ENCODE measurements at regions not wholly inside any gene's neighbourhood (a gene's known extent, or its start where the extent isn't known, plus 50 kb on each side); places are given as distances from the start of the nearest gene placed in this dataset.

DNA sequence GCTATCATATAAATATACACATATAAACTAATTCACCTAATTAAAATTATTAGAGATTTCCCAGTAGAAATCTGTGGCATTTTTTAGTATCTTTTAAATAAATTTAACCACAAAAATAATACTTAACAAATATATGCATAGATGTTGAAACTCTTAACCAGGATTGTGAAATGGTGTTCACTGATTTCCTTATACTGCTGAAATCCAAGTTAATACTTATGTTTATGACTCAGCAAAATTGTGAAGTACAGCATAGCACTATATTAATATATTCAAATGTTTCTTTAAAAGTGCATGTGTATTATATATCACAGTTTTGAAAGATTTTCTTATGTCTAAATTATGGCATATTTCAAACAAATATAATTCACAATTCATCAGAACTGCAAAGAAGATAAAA is 328.2 kb upstream of the MANEA start:
- no peaks in the 10 kb centered on the region for H3K79me2 ChIP-seq (ENCODE audit: low read length)
- peak; percentile 91 for DNase-seq
- H3K9me2 ChIP-seq (replicated peaks; ENCODE audit: insufficient read depth, low read length) = no peaks in the 10 kb centered on the region
- H3K9me3 ChIP-seq (ENCODE audit: low read length) = no peaks in the 10 kb centered on the region
- peak overlapping the region; percentile 99 for H3K27ac ChIP-seq (ENCODE audit: low read length)
- H3K4me2 ChIP-seq (ENCODE audit: low read depth, low read length, poor library complexity, severe bottlenecking) = peak overlapping the region; percentile 70
- no peaks in the 10 kb centered on the region for H3K27me3 ChIP-seq (ENCODE audit: low read length)
- H3K9ac ChIP-seq (ENCODE audit: low read length) = peak overlapping the region; percentile 66
- H3K4me1 ChIP-seq (ENCODE audit: low read length) = peaks cover 85% of the 10 kb centered on the region
- H3K4me3 ChIP-seq (ENCODE audit: low read length) = 0 out of 2 replicates have a peak overlapping the region, but pooled peaks have one; percentile 30
- H3K36me3 ChIP-seq (ENCODE audit: insufficient read depth, low read length) = no peaks in the 10 kb centered on the region
- no peak overlapping the region for H2AFZ ChIP-seq (ENCODE audit: low read length)
- no peaks in the 10 kb centered on the region for H4K20me1 ChIP-seq (ENCODE audit: insufficient read depth, low read depth, low read length)

DNA sequence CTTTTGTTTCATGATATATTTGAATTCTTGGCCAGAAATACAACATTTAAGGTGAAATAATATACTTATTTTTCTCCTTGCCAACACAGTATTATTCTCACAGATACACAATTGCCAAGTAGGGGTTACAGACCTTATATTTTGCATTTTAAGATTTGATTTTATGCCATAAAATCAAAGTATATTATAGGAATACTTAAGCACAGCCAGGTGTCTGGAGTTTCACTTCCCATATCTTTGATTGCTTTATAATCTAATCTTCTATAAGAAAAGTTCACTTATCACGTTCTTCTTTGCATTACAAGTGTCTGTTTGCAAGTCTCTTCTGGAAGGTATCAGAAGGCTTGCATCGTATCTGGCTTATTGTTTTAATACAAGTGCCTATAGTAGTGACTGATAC is 327.7 kb upstream of the MANEA start:
- H3K36me3 ChIP-seq (ENCODE audit: insufficient read depth, low read length) = no peaks in the 10 kb centered on the region
- no peaks in the 10 kb centered on the region for H3K27me3 ChIP-seq (ENCODE audit: low read length)
- peak overlapping the region; percentile 69 for H3K9ac ChIP-seq (ENCODE audit: low read length)
- no peaks in the 10 kb centered on the region for H3K9me3 ChIP-seq (ENCODE audit: low read length)
- H2AFZ ChIP-seq (ENCODE audit: low read length) = no peak overlapping the region
- H3K9me2 ChIP-seq (replicated peaks; ENCODE audit: insufficient read depth, low read length) = no peaks in the 10 kb centered on the region
- DNase-seq = peak; percentile 95
- H3K27ac ChIP-seq (ENCODE audit: low read length) = peak overlapping the region; percentile 99
- H3K4me1 ChIP-seq (ENCODE audit: low read length) = peaks cover 83% of the 10 kb centered on the region
- H3K4me2 ChIP-seq (ENCODE audit: low read depth, low read length, poor library complexity, severe bottlenecking) = peak overlapping the region; percentile 70
- no peaks in the 10 kb centered on the region for H3K79me2 ChIP-seq (ENCODE audit: low read length)
- H3K4me3 ChIP-seq (ENCODE audit: low read length) = peak overlapping the region; percentile 35
- no peaks in the 10 kb centered on the region for H4K20me1 ChIP-seq (ENCODE audit: insufficient read depth, low read depth, low read length)

DNA sequence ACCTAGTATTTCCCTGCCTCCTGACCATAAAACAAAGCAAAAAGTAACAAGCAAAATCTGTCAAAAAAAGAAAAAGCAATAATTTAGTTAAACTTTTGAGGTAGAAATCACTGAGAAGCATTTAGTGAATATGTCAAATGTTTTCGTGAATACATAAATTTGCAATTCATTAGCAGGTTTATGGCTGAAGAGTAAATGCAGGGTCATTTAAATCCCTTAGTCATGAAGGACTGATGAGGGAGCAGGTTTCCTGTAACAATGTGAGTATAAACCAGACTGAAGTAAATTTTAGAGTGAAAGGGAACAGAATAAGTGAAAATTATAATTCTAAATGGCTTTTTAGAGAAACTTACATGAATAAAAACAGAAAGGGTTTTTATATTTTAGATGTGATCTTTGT is 313.5 kb upstream of the MANEA start:
- Histone ChIP-seq H3K4me3 (ENCODE audit: low read length) (no peak overlapping the region), H3K4me1 (ENCODE audit: low read length) (peaks cover 81% of the 10 kb centered on the region), H3K9me2 (replicated peaks; ENCODE audit: insufficient read depth, low read length) (no peaks in the 10 kb centered on the region), H3K4me2 (ENCODE audit: low read depth, low read length, poor library complexity, severe bottlenecking) (peak overlapping the region; percentile 48), H3K27ac (ENCODE audit: low read length) (peak overlapping the region; percentile 88), H3K9me3 (ENCODE audit: low read length) (no peaks in the 10 kb centered on the region; the same call in 1 of the 2 replicates), H3K79me2 (ENCODE audit: low read length) (no peaks in the 10 kb centered on the region), H3K36me3 (ENCODE audit: insufficient read depth, low read length) (peaks cover 7% of the 10 kb centered on the region; the same call in 1 of the 2 replicates), H3K27me3 (ENCODE audit: low read length) (no peaks in the 10 kb centered on the region), H2AFZ (ENCODE audit: low read length) (no peak overlapping the region), H4K20me1 (ENCODE audit: insufficient read depth, low read depth, low read length) (no peaks in the 10 kb centered on the region), H3K9ac (ENCODE audit: low read length) (no peak overlapping the region)
- DNase-seq = no peak

DNA sequence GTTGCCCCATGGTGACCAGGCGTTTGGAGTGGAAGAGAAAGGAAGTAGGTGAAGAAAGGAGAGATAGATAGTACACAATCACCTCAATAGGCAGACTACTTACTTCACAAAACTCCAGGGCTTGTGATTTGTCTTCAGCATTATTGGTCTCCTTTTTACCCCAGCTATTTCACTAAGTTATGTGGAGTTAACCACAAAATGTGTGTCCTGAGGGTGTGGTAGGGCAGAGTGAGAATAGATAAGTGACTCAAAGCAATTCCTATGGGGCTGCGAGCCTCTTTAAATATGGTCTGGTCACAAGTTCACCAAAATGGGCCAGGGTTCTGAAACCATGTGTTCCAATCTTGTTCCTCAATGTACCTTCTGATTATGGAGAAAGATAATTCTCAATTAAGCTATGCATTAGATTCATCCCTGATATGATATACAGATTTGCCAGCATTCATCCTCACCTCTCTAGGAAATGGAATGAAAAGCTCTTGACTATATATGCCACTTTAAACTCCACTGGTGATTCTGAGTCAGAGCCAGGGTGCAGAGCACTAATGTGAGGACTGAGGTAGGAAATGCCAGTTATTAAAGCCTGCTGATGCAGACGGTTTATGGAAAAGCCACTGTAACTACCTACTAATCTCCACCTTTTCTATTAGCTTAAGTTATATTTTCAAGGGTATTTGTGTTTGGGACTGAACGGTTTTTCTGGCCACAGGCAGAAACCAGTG is 310.6 kb upstream of the MANEA start:
- H3K4me1 ChIP-seq (ENCODE audit: low read length) = peaks cover 67% of the 10 kb centered on the region
- peak; percentile 77 for DNase-seq
- H3K9me3 ChIP-seq (ENCODE audit: low read length) = no peaks in the 10 kb centered on the region
- H3K4me2 ChIP-seq (ENCODE audit: low read depth, low read length, poor library complexity, severe bottlenecking) = peak overlapping the region; percentile 48
- no peaks in the 10 kb centered on the region for H3K36me3 ChIP-seq (ENCODE audit: insufficient read depth, low read length)
- no peaks in the 10 kb centered on the region for H3K79me2 ChIP-seq (ENCODE audit: low read length)
- peak overlapping the region; percentile 88 for H3K27ac ChIP-seq (ENCODE audit: low read length)
- no peaks in the 10 kb centered on the region for H3K27me3 ChIP-seq (ENCODE audit: low read length)
- H3K9me2 ChIP-seq (replicated peaks; ENCODE audit: insufficient read depth, low read length) = no peaks in the 10 kb centered on the region
- peak overlapping the region; percentile 40 for H3K9ac ChIP-seq (ENCODE audit: low read length)
- H3K4me3 ChIP-seq (ENCODE audit: low read length) = peak overlapping the region; percentile 27
- H2AFZ ChIP-seq (ENCODE audit: low read length) = peak overlapping the region; percentile 41; the same call in 1 of the 2 replicates
- H4K20me1 ChIP-seq (ENCODE audit: insufficient read depth, low read depth, low read length) = no peaks in the 10 kb centered on the region

DNA sequence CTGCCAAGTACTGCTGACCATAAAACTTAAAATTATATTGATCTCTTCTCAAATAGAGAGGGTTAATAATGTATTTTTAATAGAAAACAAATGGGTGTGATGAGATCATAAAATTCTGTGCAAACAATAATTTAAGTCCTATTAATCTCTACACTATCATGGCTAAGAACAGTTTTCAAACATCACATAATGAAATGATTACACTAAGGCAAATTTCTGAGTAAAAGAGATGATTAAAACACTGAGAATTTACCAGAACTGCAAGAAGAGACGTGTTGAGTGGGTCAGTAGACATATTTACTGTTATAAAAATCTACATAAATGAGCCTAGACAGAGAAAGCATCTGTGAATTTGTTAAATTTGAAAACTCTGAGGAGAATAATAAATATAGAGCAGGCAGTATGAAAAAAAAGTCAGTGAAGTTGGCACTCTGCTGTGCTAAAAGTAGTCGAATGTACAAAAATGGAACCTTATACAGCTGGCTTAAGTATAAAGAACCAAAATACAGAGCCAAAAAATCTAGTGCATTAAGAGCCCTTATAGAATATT is 302.6 kb upstream of the MANEA start:
- Histone ChIP-seq H3K79me2 (ENCODE audit: low read length) (no peaks in the 10 kb centered on the region), H4K20me1 (ENCODE audit: insufficient read depth, low read depth, low read length) (no peaks in the 10 kb centered on the region)

DNA sequence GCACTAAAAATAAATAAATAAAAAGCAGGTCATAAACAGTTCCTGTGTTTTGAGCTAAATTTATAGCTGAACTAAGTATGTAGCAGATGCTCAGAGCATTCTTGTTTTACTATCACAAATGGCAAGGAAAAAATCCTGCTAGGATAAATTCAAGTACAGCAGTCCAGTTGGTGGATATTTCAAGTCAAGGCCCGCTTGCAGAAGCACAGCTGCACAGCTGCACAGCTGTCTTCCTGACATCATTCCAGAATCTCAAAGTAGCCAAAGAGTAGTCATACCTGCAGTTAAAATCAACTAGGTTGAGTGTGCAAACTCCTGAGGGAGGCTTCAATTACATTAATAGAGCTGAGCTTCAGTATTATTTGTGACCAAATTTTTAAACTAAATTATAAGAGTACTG is 297.7 kb upstream of the MANEA start:
- no peaks in the 10 kb centered on the region for H3K27me3 ChIP-seq (ENCODE audit: low read length)
- H4K20me1 ChIP-seq (ENCODE audit: insufficient read depth, low read depth, low read length) = no peaks in the 10 kb centered on the region
- peaks cover 89% of the 10 kb centered on the region for H3K4me1 ChIP-seq (ENCODE audit: low read length)
- DNase-seq = peak; percentile 90
- H3K9me3 ChIP-seq (ENCODE audit: low read length) = no peaks in the 10 kb centered on the region; the same call in 1 of the 2 replicates
- H3K4me2 ChIP-seq (ENCODE audit: low read depth, low read length, poor library complexity, severe bottlenecking) = peak overlapping the region; percentile 68
- H3K9me2 ChIP-seq (replicated peaks; ENCODE audit: insufficient read depth, low read length) = no peaks in the 10 kb centered on the region
- H2AFZ ChIP-seq (ENCODE audit: low read length) = no peak overlapping the region
- H3K79me2 ChIP-seq (ENCODE audit: low read length) = no peaks in the 10 kb centered on the region
- H3K4me3 ChIP-seq (ENCODE audit: low read length) = peak overlapping the region; percentile 54
- H3K9ac ChIP-seq (ENCODE audit: low read length) = peak overlapping the region; percentile 68
- peaks cover 8% of the 10 kb centered on the region; the same call in 1 of the 2 replicates for H3K36me3 ChIP-seq (ENCODE audit: insufficient read depth, low read length)
- H3K27ac ChIP-seq (ENCODE audit: low read length) = peak overlapping the region; percentile 96

More for the DNA sequence above, 302.6 kb upstream of the MANEA start:
- no peaks in the 10 kb centered on the region for H3K36me3 ChIP-seq (ENCODE audit: insufficient read depth, low read length)
- peak overlapping the region; percentile 7 for H3K4me2 ChIP-seq (ENCODE audit: low read depth, low read length, poor library complexity, severe bottlenecking)
- peak overlapping the region; percentile 36 for H2AFZ ChIP-seq (ENCODE audit: low read length)
- H3K4me1 ChIP-seq (ENCODE audit: low read length) = peaks cover 79% of the 10 kb centered on the region
- no peaks in the 10 kb centered on the region; the same call in 1 of the 2 replicates for H3K9me3 ChIP-seq (ENCODE audit: low read length)
- peak overlapping the region; percentile 96 for H3K27ac ChIP-seq (ENCODE audit: low read length)
- no peak overlapping the region for H3K4me3 ChIP-seq (ENCODE audit: low read length)
- no peak overlapping the region; the same call in 1 of the 2 replicates for H3K9ac ChIP-seq (ENCODE audit: low read length)
- no peaks in the 10 kb centered on the region for H3K27me3 ChIP-seq (ENCODE audit: low read length)
- H3K9me2 ChIP-seq (replicated peaks; ENCODE audit: insufficient read depth, low read length) = no peaks in the 10 kb centered on the region
- DNase-seq = no peak

DNA sequence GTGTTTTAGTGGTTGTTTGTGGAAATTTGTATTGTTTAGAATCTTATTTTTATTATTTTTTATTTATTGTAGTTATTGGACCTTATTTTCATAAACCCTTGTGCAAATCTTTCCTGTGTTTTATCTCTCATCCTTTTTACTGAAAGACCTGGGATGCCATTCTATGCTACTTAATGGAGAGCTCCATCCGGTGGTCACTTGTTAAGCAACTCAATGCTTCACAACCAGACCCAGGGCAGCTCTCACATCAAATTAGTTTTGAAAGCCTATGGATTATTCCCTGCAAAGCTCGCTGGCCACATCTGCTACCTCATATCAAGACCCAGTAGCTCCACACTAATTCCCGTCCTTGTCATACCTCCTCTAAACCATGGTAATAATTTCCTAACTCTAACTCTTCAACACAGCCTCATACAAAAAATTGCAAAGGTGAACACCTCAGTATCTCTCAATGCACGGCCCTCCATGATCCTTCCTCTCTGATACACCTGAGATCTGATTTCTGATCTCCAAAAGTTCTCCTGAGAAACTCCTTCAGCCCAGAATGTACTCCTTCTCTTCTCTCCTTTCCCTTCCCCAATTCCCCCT is 296.6 kb upstream of the MANEA start:
- Histone ChIP-seq H3K9ac (ENCODE audit: low read length) (peak overlapping the region; percentile 61), H4K20me1 (ENCODE audit: insufficient read depth, low read depth, low read length) (no peaks in the 10 kb centered on the region), H3K4me3 (ENCODE audit: low read length) (peak overlapping the region; percentile 34), H3K27me3 (ENCODE audit: low read length) (no peaks in the 10 kb centered on the region), H2AFZ (ENCODE audit: low read length) (peak overlapping the region; percentile 31), H3K27ac (ENCODE audit: low read length) (peak overlapping the region; percentile 96), H3K79me2 (ENCODE audit: low read length) (no peaks in the 10 kb centered on the region), H3K36me3 (ENCODE audit: insufficient read depth, low read length) (peaks cover 8% of the 10 kb centered on the region; the same call in 1 of the 2 replicates), H3K9me2 (replicated peaks; ENCODE audit: insufficient read depth, low read length) (no peaks in the 10 kb centered on the region), H3K9me3 (ENCODE audit: low read length) (no peaks in the 10 kb centered on the region; the same call in 1 of the 2 replicates), H3K4me1 (ENCODE audit: low read length) (peaks cover 90% of the 10 kb centered on the region), H3K4me2 (ENCODE audit: low read depth, low read length, poor library complexity, severe bottlenecking) (peak overlapping the region; percentile 68)
- peak; percentile 89 for DNase-seq

DNA sequence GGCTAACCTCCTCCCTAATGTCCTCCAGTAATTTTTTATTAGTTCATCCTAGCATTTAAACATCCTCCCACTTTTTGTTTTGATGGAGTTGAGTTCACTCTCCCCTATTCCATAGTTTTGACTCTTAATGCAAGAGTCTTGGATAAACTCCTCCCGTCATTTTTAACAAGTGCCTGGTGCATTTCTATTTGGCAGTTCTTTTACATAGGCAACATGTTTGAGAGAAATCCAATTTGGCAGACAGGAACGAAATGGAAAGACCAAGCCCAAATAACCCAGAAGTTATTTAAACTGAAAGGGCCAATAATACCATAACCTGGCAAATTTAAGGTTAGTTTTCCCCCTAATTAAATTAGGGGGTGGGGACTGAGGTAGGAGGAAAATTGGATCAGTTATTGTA is 291.5 kb upstream of the MANEA start:
- Histone ChIP-seq H3K27me3 (ENCODE audit: low read length) (no peaks in the 10 kb centered on the region), H4K20me1 (ENCODE audit: insufficient read depth, low read depth, low read length) (no peaks in the 10 kb centered on the region), H3K9me3 (ENCODE audit: low read length) (no peaks in the 10 kb centered on the region), H3K9ac (ENCODE audit: low read length) (0 out of 2 replicates have a peak overlapping the region, but pooled peaks have one; percentile 1), H3K4me3 (ENCODE audit: low read length) (no peak overlapping the region), H3K4me1 (ENCODE audit: low read length) (peaks cover 66% of the 10 kb centered on the region), H3K27ac (ENCODE audit: low read length) (peak overlapping the region; percentile 49), H3K9me2 (replicated peaks; ENCODE audit: insufficient read depth, low read length) (0 out of 2 replicates have a peak, but pooled peaks cover 5% of the 10 kb centered on the region), H2AFZ (ENCODE audit: low read length) (no peak overlapping the region), H3K36me3 (ENCODE audit: insufficient read depth, low read length) (peaks cover 8% of the 10 kb centered on the region; the same call in 1 of the 2 replicates), H3K4me2 (ENCODE audit: low read depth, low read length, poor library complexity, severe bottlenecking) (peak overlapping the region; percentile 44), H3K79me2 (ENCODE audit: low read length) (no peaks in the 10 kb centered on the region)
- DNase-seq = no peak

Measured in Karpas-422 (cell line).